Neural cell (in vitro differentiated cells): ENCODE measurements at regions not wholly inside any gene's neighbourhood (a gene's known extent, or its start where the extent isn't known, plus 50 kb on each side); places are given as distances from the start of the nearest gene placed in this dataset.
"Not testable (repeated sequence)": the region's sequence is repeated elsewhere in the genome, so short reads cannot be mapped to it uniquely, and the experiment has no call there.

Experiments used
- H2AFZ ChIP-seq: fragments of 200-600, 300-800 bp; sonication (generic), shearing (Covaris generic); 2 replicates; pipeline ENCODE4 v1.6.0; 2014; ENCODE audit warnings: low read depth, mild to moderate bottlenecking, antibody characterized with exemption, low read length, moderate library complexity
- H3F3A ChIP-seq: fragments of 200-600 bp; shearing (Covaris generic); 2 replicates; pipeline ENCODE4 v1.6.1; 2016; ENCODE audit warnings: mild to moderate bottlenecking, moderate library complexity, mixed read lengths, antibody characterized with exemption, low read length; ENCODE audit not compliant: insufficient read depth, poor library complexity, severe bottlenecking
- H3K27ac ChIP-seq: fragments of 200-600, 300-800 bp; sonication (generic), shearing (Covaris generic); 2 replicates; pipeline ENCODE4 v1.5.1; 2014; ENCODE audit warnings: mild to moderate bottlenecking, low read length, moderate library complexity
- H3K27me3 ChIP-seq: fragments of 300-800, 200-600 bp; sonication (generic), shearing (Covaris generic); 2 replicates; pipeline ENCODE4 v1.6.0; 2014; ENCODE audit warnings: mild to moderate bottlenecking, low read depth, low read length, moderate library complexity; ENCODE audit not compliant: insufficient read depth
- H3K36me3 ChIP-seq: fragments of 300-800, 200-600 bp; sonication (generic), shearing (Covaris generic); 2 replicates; pipeline ENCODE4 v1.5.1; 2014; ENCODE audit warnings: mild to moderate bottlenecking, antibody characterized with exemption, low read length, moderate library complexity; ENCODE audit not compliant: insufficient read depth
- H3K4me2 ChIP-seq: fragments of 300-800, 200-600 bp; sonication (generic), shearing (Covaris generic); 2 replicates; pipeline ENCODE4 v1.6.0; 2014; ENCODE audit warnings: mild to moderate bottlenecking, low read length
- H3K4me3 ChIP-seq: fragments of 300-800, 200-600 bp; sonication (generic), shearing (Covaris generic); 2 replicates; pipeline ENCODE4 v1.5.1; 2014; ENCODE audit warnings: mild to moderate bottlenecking, low read length, moderate library complexity
- H3K79me2 ChIP-seq: fragments of 200-600 bp; shearing (Covaris generic); replicated peaks from 2 replicates; pipeline ENCODE4 v1.6.0; 2014; ENCODE audit warnings: mild to moderate bottlenecking, low read length, moderate library complexity; ENCODE audit not compliant: insufficient read depth
- H3K9ac ChIP-seq: fragments of 300-800, 200-600 bp; sonication (generic), shearing (Covaris generic); 2 replicates; pipeline ENCODE4 v1.6.1; 2016; ENCODE audit warnings: mild to moderate bottlenecking, low read length, mixed read lengths
- H3K9me2 ChIP-seq: fragments of 200-600 bp; shearing (Covaris generic); 2 replicates; pipeline ENCODE4 v1.6.1; 2016; ENCODE audit warnings: mild to moderate bottlenecking, low read length, mixed read lengths; ENCODE audit not compliant: insufficient read depth
- H3K9me3 ChIP-seq: fragments of 200-600, 300-800 bp; sonication (generic), shearing (Covaris generic); 2 replicates; pipeline ENCODE4 v1.6.1; 2016; ENCODE audit warnings: mild to moderate bottlenecking, mixed run types, low read length, moderate library complexity, mixed read lengths
- H4K20me1 ChIP-seq: fragments of 200-600 bp; shearing (Covaris generic); 2 replicates; pipeline ENCODE4 v1.6.1; 2016; ENCODE audit warnings: mild to moderate bottlenecking, mixed run types; ENCODE audit not compliant: insufficient read depth
- CTCF ChIP-seq: fragments of 450-650 bp; IDR thresholded peaks from 2 replicates; pipeline ENCODE4 v1.5.1; 2014; ENCODE audit warnings: antibody characterized with exemption, mild to moderate bottlenecking, moderate library complexity; ENCODE audit not compliant: poor library complexity, severe bottlenecking
- EP300 ChIP-seq: fragments of 450-650 bp; conservative IDR thresholded peaks from 2 replicates; pipeline ENCODE4 v1.6.1; 2014; ENCODE audit warnings: antibody characterized with exemption, mild to moderate bottlenecking, moderate library complexity; ENCODE audit not compliant: poor library complexity, severe bottlenecking
- EZH2 ChIP-seq: fragments of 200-600, 300-800 bp; shearing (Covaris generic), sonication (generic); IDR thresholded peaks from 2 replicates; pipeline ENCODE4 v1.6.1; 2014; ENCODE audit warnings: antibody characterized with exemption, low read length, borderline replicate concordance, mild to moderate bottlenecking; ENCODE audit not compliant: insufficient read depth, poor library complexity, severe bottlenecking
- MXI1 ChIP-seq: fragments of 450-650 bp; conservative IDR thresholded peaks from 2 replicates; pipeline ENCODE4 v1.6.1; 2014; ENCODE audit warnings: antibody characterized with exemption, mild to moderate bottlenecking; ENCODE audit not compliant: poor library complexity, severe bottlenecking
- POLR2AphosphoS5 ChIP-seq: IDR thresholded peaks from 2 replicates; pipeline ENCODE4 v1.6.1; 2012
- RAD21 ChIP-seq: fragments of 450-650 bp; conservative IDR thresholded peaks from 2 replicates; pipeline ENCODE4 v1.6.1; 2014; ENCODE audit warnings: antibody characterized with exemption, mild to moderate bottlenecking, moderate library complexity
- REST ChIP-seq: IDR thresholded peaks from 2 replicates; pipeline ENCODE4 v1.6.1; 2012; ENCODE audit warnings: borderline replicate concordance
- SMC3 ChIP-seq: fragments of 450-650 bp; conservative IDR thresholded peaks from 2 replicates; pipeline ENCODE4 v1.6.1; 2014; ENCODE audit warnings: antibody characterized with exemption, mild to moderate bottlenecking, moderate library complexity; ENCODE audit not compliant: poor library complexity
- TAF1 ChIP-seq: IDR thresholded peaks from 2 replicates; pipeline ENCODE4 v1.6.1; 2012; ENCODE audit warnings: low read depth

GRCh38 chr6:112976579-112976978, 629.4 kb downstream of the RFPL4B start:
- not testable (repeated sequence) for H3K79me2 ChIP-seq, H3K27me3 ChIP-seq, H3F3A ChIP-seq, H4K20me1 ChIP-seq, H3K9ac ChIP-seq, H2AFZ ChIP-seq, H3K4me2 ChIP-seq, H3K36me3 ChIP-seq, H3K4me3 ChIP-seq, H3K9me3 ChIP-seq, H3K27ac ChIP-seq, H3K9me2 ChIP-seq

GRCh38 chr6:112979830-112980229, 632.7 kb downstream of the RFPL4B start:
- Histone ChIP-seq H3K9me2 (no peaks in the 10 kb centered on the region), H3K4me2 (no peak overlapping the region), H3F3A (no peaks in the 10 kb centered on the region), H3K27ac (no peak overlapping the region), H3K27me3 (no peaks in the 10 kb centered on the region), H3K79me2 (no peaks in the 10 kb centered on the region), H3K9ac (no peak overlapping the region), H4K20me1 (no peaks in the 10 kb centered on the region), H3K9me3 (no peaks in the 10 kb centered on the region), H2AFZ (no peak overlapping the region), H3K36me3 (no peaks in the 10 kb centered on the region), H3K4me3 (no peak overlapping the region)
- TF ChIP-seq POLR2AphosphoS5 (no peak), EP300 (no peak), REST (no peak), MXI1 (no peak), EZH2 (no peak), TAF1 (no peak), RAD21 (no peak), SMC3 (no peak), CTCF (no peak)

- Histone ChIP-seq H3K9me2 (no peaks in the 10 kb centered on the region), H3K9me3 (no peaks in the 10 kb centered on the region), H3K9ac (no peak overlapping the region), H3F3A (no peaks in the 10 kb centered on the region), H3K79me2 (no peaks in the 10 kb centered on the region), H4K20me1 (no peaks in the 10 kb centered on the region), H3K4me3 (no peak overlapping the region), H3K27ac (no peak overlapping the region), H3K36me3 (no peaks in the 10 kb centered on the region), H2AFZ (no peak overlapping the region), H3K27me3 (no peaks in the 10 kb centered on the region), H3K4me2 (no peak overlapping the region)
- no peak for TF ChIP-seq RAD21
These were observed 633.5 kb downstream of the RFPL4B start for GRCh38 chr6:112980676-112981075.
